NCI-H2081 (cell line): ENCODE measurements at regions not wholly inside any gene's neighbourhood (a gene's known extent, or its start where the extent isn't known, plus 50 kb on each side); places are given as distances from the start of the nearest gene placed in this dataset.

Experiments used
- DNase-seq, 2 experiments: peaks; one replicate each; lab custom pipeline; 2025; lab: John Stamatoyannopoulos, UW

DNA sequence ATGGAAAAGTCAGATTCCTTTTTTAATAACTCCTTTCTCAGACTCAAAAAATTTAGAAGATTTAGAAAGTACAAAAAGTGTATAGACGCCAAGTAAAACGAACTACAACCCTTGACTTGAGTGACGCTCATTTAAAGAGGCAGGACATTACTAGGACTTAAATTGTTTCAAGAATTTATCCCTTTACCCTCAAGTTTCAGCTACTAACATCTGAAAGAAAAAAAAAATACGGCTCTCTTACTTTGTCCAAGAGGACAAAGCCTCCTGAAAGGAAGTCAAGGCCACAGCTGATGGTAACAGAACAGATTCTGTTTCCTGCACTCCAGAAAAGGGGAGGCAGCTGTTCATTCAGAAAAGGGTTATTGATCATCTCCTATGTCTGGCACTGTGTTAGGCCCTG lies 57.6 kb upstream of the PKDCC start:
- DNase-seq, result no peak

DNA sequence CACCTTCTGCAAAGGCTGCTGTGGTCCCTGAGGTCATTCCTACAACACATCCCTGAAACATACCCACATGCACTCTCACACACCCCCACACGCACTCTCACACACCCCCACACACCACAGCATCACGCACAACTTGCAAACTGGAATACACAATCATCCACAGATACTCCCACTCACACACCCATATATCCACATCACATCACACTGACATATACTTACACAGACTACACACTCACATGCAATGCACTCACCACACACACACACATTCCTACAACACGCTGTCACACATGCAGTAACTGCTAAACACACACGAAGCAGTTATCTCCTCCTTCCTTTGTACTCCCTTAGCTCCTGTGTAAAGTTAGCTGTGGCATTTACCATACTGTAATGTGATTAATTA lies 57.1 kb upstream of the PKDCC start:
- DNase-seq, result no peak

GRCh38 chr2:41992056-41992642 lies 55.7 kb upstream of the PKDCC start:
- DNase-seq, result no peak

DNA sequence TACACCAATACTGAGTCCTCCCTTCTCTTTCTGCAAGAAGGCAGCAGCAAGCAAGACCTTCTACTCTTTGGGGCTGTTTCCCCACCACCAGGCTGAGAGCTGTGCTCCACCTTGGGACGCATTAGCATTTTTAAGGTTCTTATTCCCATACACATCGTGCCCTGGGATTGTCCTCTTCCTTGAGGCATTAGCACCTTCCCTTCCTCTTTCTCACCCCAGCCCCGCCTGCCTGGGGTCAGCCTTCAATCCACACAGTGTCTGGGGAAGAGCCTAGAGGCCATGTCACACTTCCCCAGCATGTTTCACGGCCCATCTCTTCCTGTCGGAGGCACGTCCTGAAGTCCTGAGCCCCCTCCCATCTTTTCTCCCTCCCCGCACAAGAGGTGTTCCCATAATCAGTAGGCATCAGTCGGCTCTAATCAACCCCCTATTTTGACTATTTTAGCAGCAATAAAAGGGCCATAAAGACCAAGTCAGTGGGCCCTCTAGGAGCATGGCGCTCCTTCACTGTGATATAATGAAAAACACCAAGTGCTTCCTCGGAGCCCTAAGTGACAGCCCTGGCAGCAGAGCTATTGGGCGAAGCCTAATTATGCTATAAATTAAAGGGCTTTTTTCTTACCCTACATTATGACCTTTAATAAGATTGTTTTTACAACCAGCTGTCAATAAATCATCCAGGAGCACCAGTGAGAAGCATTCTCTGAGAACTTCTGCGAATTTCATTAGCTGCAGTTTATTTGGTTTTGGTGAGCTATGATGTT lies 55.0 kb upstream of the PKDCC start:
- no peak for DNase-seq

DNA sequence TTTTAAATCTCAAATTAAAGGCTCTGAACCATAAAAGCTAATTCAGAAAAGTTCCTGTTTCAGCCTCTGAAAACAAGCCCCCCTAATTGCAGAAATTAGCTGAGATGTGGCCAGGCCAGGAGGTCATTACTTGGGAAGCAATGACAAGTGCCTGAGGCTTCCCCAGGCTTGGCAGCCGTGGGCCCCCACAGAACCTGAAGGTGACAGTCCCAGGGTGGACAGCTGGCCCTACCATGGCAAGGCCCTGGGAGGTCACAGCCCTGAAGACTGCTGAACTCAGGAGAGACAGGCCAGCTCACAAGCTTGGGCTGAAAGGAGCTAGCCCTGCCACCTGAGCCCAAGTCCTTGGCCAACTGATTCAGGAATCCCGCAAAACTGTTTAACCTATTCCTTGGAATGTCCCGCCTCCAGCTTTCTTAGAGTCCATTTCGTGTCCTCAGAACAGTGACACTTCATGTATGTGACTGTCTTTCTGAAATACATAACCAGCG lies 54.3 kb upstream of the PKDCC start:
- DNase-seq, result no peak

DNA sequence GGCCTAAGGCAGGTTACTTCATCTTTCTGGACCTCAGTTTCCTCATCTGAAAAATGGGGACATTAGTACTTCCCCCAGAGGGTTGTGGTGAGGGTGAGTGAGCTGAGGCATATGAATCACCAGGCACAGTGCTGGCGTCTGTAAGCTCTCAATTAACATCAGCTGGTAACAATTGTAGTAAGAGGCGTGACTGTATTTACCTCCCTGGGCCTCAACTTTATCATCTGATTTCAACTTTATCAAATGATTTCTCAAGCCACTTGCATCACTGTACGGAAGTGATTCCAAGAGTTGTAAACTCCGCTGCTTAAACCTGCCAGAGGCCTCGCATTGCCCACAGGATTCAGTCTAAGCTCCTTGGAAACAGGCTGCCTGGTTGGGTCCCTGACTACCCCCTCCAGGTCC lies 53.6 kb upstream of the PKDCC start:
- no peak for DNase-seq

DNA sequence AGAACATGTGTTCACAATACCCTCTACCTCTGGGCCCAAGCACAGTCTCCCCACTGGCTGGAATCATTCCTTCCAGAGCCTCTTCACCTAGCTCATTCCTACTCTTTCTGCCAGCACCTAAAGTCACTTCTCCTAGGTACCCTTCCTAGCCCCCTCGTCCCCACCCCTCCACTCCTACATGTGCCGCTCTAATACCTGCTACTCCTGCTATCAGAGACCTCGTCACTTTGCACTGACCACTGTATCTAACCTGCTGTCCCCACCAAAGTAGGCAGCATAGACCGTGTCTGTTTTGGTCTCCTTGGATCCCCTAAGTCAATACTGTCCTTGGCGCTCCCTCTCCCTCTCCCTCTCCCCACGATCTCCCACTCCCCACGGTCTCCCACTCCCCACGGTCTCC lies 53.2 kb upstream of the PKDCC start:
- DNase-seq, result no peak

GRCh38 chr2:41997561-41997960 lies 50.3 kb upstream of the PKDCC start:
- no peak for DNase-seq
